AG04449 (cell line): ENCODE measurements at regions not wholly inside any gene's neighbourhood (a gene's known extent, or its start where the extent isn't known, plus 50 kb on each side); places are given as distances from the start of the nearest gene placed in this dataset.

Source experiments
- CTCF ChIA-PET: fragments of 350-600 bp; formaldehyde crosslinking; extraction: SDS; loops from one replicate; lab custom pipeline; 2021; ENCODE audit warnings: antibody characterized with exemption; lab: Yijun Ruan, JAX
- POLR2A ChIA-PET: fragments of 400-600, 350-600 bp; formaldehyde crosslinking; extraction: SDS; loops from one replicate; lab custom pipeline; 2020; ENCODE audit warnings: antibody characterized with exemption, inconsistent platforms; lab: Yijun Ruan, JAX
- DNase-seq: peaks from one replicate; pipeline ENCODE4 v3.0.0-alpha.2; 2010; ENCODE audit warnings: low read depth, low spot score
- H3K4me3 ChIP-seq: 2 replicates; pipeline ENCODE4 v1.5.1; 2011; ENCODE audit warnings: low read depth, mild to moderate bottlenecking, control low read depth, low read length
- CTCF ChIP-seq: IDR thresholded peaks from one replicate; pipeline ENCODE4 v1.5.1; 2011; ENCODE audit warnings: mild to moderate bottlenecking, moderate library complexity, low read length, control low read depth, inconsistent platforms; ENCODE audit not compliant: insufficient read depth; ENCODE audit errors: missing control alignments

GRCh38 chr21:17334484-17334883 lies 178.4 kb upstream of the CXADR start:
- CTCF ChIA-PET: no interaction called here

GRCh38 chr21:17340081-17340480 lies 172.8 kb upstream of the CXADR start:
- H3K4me3 ChIP-seq: no peak overlapping the region
- no peak for DNase-seq
- TF ChIP-seq CTCF: no peak
- ChIA-PET CTCF (no interaction called here), POLR2A (no interaction called here)

More at GRCh38 chr21:17334484-17334883, 178.4 kb upstream of the CXADR start:
- POLR2A ChIA-PET: no interaction called here
- no peak for DNase-seq
- no peak for TF ChIP-seq CTCF
- H3K4me3 ChIP-seq: no peak overlapping the region

GRCh38 chr21:17343055-17343454 lies 169.8 kb upstream of the CXADR start:
- no peak for DNase-seq
- POLR2A ChIA-PET: no interaction called here
- no peak for TF ChIP-seq CTCF
- CTCF ChIA-PET: no interaction called here
- no peak overlapping the region for H3K4me3 ChIP-seq

- ChIA-PET CTCF (no interaction called here), POLR2A (no interaction called here)
- no peak for TF ChIP-seq CTCF
- no peak for DNase-seq
- no peak overlapping the region for H3K4me3 ChIP-seq
Observed at GRCh38 chr21:17348357-17348756, 164.5 kb upstream of the CXADR start.

GRCh38 chr21:17348849-17349248 lies 164.0 kb upstream of the CXADR start:
- TF ChIP-seq CTCF: no peak
- ChIA-PET CTCF (no interaction called here), POLR2A (no interaction called here)
- no peak overlapping the region for H3K4me3 ChIP-seq
- no peak for DNase-seq

GRCh38 chr21:17351766-17352165 lies 161.1 kb upstream of the CXADR start:
- POLR2A ChIA-PET: no interaction called here

More at GRCh38 chr21:17351766-17352165, 161.1 kb upstream of the CXADR start:
- CTCF ChIA-PET: no interaction called here
- DNase-seq: no peak
- TF ChIP-seq CTCF: no peak
- no peak overlapping the region for H3K4me3 ChIP-seq
